GM18498 (cell line): ENCODE measurements at regions not wholly inside any gene's neighbourhood (a gene's known extent, or its start where the extent isn't known, plus 50 kb on each side); places are given as distances from the start of the nearest gene placed in this dataset.

Experiments
- ATAC-seq: cut with Tn5 transposase; IDR thresholded peaks from one replicate; pipeline ENCODE4 v1.9.1; 2021; ENCODE audit warnings: mild to moderate bottlenecking, moderate library complexity; ENCODE audit not compliant: unreplicated experiment

- ATAC-seq, result no peak
Measured at GRCh38 chr9:81394881-81395675, 294.3 kb downstream of the TLE1 start.

GRCh38 chr9:81393985-81394811, 295.1 kb downstream of the TLE1 start:
- no peak for ATAC-seq

- no peak for ATAC-seq
Measured at GRCh38 chr9:81391457-81391825, 297.9 kb downstream of the TLE1 start.

- no peak for ATAC-seq
Measured at GRCh38 chr9:81390792-81391456, 298.4 kb downstream of the TLE1 start.

GRCh38 chr9:81389569-81389993, 299.8 kb downstream of the TLE1 start:
- no peak for ATAC-seq

- ATAC-seq, result no peak
Measured at GRCh38 chr9:81388831-81389230, 300.5 kb downstream of the TLE1 start.

- no peak for ATAC-seq
Measured at GRCh38 chr9:81387360-81388106, 301.8 kb downstream of the TLE1 start.

- no peak for ATAC-seq
Measured at GRCh38 chr9:81384911-81385310, 304.4 kb downstream of the TLE1 start.

GRCh38 chr9:81382281-81382680, 307.1 kb downstream of the TLE1 start:
- no peak for ATAC-seq

GRCh38 chr9:81381694-81382093, 307.7 kb downstream of the TLE1 start:
- no peak for ATAC-seq

- no peak for ATAC-seq
Measured at GRCh38 chr9:81380504-81381359, 308.6 kb downstream of the TLE1 start.

GRCh38 chr9:81379655-81380054, 309.7 kb downstream of the TLE1 start:
- ATAC-seq, result no peak

GRCh38 chr9:81377921-81378320, 311.4 kb downstream of the TLE1 start:
- no peak for ATAC-seq

GRCh38 chr9:81377320-81377719, 312.0 kb downstream of the TLE1 start:
- no peak for ATAC-seq

- ATAC-seq, result no peak
Measured at GRCh38 chr9:81375187-81376100, 313.9 kb downstream of the TLE1 start.

- ATAC-seq, result no peak
Measured at GRCh38 chr9:81374459-81375186, 314.7 kb downstream of the TLE1 start.

- no peak for ATAC-seq
Measured at GRCh38 chr9:81373294-81373693, 316.1 kb downstream of the TLE1 start.

- no peak for ATAC-seq
Measured at GRCh38 chr9:81372628-81373191, 316.6 kb downstream of the TLE1 start.
